ENCODE measurements at regions not wholly inside any gene's neighbourhood (a gene's known extent, or its start where the extent isn't known, plus 50 kb on each side); places are given as distances from the start of the nearest gene placed in this dataset.

DNA sequence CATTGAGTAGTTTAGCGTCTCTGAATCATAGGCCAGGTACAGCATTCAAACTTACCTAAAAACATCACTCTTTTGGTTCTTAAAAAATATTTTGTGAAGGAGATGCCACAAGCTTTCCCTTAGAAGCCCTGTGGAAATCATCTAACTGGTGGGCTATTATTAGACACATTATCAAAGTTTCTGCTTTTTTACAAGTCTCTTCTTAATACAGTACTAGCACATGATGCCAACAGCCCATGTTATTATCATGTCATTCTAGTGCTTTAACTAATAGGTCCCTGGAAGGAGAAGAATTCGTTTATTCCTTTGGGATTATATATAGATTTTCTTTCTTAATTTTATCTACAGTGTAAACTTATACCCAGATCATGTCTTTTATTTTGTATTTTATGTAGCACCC is 146.0 kb upstream of the PTPRK start:
- DNase-seq (ENCODE audit: low spot score), result no peak

GRCh38 chr6:128663238-128663637 is 142.8 kb upstream of the PTPRK start:
- DNase-seq (ENCODE audit: low spot score), result no peak

DNA sequence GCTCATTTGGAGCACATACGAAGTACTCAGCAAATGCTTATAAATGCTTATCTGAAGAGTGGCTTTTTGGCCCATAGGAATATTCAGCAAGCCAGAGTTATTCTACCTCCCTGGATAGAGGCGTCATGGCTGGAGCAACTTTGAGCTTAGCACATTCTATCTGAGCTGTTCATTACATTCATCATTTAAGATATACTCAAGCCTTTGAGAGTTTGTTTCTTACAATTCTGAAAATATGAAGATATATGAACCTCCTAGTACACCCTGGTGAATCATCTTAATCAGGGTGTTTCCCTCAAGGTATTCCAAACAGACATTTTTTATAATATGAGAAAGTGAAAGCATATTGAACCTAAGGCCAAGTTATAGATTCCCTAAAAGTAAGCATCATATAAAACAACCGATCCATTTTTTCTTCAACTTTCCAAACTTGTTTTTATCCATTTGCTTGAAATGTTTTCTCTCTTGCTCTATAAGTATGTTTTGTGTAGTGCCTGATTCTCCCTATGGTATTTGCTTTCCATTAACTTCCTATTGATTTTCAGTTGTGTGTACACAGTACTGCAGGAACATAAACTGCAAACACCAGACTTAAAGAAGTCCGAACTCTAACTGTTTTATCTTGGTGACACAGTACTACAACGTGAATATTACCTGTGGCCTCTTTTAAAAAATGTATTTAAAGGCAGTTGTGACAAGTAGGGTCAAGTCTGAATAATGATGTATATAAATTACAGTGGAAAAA is 139.7 kb upstream of the PTPRK start:
- no peak for DNase-seq (ENCODE audit: low spot score)

DNA sequence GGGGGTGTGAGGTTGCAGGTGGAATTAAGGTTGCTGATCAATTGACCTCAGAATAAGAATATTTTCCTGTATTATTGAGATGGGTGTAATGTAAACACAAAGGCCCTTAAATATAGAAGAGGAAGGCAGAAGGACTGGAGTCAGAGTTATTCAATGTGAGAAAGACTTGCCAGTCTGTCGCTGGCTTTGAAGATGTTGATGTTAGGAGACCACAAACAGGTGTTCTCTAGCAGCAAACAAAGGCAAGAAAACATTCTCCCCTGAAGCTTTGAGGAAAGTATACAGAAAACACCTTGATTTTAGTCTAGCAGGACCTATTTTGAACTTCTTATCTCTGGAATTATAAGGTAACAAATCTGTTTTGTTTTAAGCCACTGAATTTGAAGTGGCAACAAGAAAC is 138.9 kb upstream of the PTPRK start:
- DNase-seq (ENCODE audit: low spot score), result no peak

DNA sequence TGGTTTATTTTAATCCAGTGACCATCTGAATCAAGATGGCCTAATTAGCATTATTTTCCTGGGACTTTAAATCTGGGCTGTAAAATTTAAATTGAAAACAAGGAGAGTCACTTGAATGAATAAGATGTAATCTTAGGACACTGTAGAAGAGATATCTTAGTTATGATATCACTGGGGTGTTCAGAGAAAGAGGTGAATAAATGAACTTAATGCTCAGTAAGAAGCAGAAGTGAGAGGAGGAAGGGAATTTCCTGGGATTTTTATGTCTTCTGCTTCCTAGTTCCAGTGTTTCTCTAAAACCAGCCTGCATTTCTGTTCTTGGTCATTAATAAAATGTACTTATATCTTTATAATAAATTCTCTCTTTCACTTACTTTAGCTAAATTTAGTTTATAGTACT is 136.8 kb upstream of the PTPRK start:
- DNase-seq (ENCODE audit: low spot score), result no peak

GRCh38 chr6:128655978-128656498 is 135.6 kb upstream of the PTPRK start:
- no peak for DNase-seq (ENCODE audit: low spot score)

DNA sequence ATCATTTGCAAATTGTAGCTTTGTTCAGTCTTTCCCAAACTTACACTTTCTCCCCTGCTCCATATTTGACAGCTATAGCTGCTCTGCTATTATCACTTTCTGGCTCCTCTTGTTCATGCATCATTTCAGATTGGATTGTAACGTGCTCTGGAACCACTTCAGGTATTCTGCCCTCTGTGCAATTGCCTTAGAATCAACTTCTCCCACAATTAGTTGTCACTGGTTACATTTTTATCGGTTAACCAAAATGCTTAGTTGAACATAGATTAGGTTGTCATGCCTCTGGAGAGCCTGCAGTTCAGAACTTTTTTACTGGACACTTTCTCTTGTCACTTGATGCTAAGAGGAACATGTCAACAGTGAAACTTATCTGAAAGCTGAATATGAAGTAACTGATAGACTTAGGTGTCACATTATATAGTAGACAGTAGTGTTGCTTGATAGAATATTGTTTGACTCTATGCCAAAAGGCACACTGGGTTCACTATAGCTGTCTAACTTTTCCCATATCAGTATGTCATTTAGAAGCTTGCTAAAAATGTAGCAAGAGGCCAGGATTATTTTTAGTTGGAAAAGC is 127.7 kb upstream of the PTPRK start:
- no peak for DNase-seq (ENCODE audit: low spot score)

- no peak for DNase-seq (ENCODE audit: low spot score)
These were observed 121.7 kb upstream of the PTPRK start for GRCh38 chr6:128642132-128642531.

GRCh38 chr6:128641703-128642102 is 121.3 kb upstream of the PTPRK start:
- no peak for DNase-seq (ENCODE audit: low spot score)

- no peak for DNase-seq (ENCODE audit: low spot score)
These were observed 118.4 kb upstream of the PTPRK start for GRCh38 chr6:128638817-128639216.

DNA sequence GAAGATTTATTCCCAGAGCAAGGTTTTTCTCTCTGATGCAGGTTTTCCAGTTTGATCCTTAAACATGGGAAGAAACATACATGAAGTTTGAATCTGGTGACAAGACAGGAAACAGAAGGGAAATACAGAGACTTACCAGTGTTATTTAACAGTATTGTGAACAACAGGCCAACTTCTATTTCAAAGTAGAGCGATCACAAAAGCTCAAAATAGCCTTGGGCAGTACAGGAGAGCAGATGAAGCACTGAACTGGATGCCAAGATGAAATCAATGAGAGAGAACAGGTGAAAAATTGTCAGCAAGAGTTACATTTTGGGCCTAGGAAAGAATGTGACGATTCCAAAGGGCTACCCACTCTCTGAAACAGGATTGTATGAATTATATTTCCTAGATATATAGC is 114.8 kb upstream of the PTPRK start:
- no peak for DNase-seq (ENCODE audit: low spot score)

DNA sequence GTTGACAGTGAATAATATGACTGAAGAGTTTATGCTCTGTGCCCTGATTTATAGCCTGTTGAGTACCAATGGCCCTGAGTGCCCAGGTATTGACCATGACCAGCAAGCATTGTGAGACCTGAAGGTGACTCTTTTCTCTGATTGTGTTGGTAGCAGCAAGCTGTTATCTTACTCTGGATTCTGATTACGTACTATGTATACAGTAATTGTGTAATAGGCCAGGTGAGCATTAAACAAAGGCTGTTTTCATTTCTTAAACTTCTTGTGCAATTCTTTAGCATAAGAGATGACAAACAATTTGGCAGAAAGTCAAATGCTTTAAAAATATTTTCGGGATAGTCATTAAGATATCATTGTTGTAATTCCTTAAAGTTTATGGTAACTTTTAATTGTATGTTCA is 111.7 kb upstream of the PTPRK start:
- DNase-seq (ENCODE audit: low spot score), result no peak

GRCh38 chr6:128631031-128631430 is 110.6 kb upstream of the PTPRK start:
- no peak for DNase-seq (ENCODE audit: low spot score)

DNA sequence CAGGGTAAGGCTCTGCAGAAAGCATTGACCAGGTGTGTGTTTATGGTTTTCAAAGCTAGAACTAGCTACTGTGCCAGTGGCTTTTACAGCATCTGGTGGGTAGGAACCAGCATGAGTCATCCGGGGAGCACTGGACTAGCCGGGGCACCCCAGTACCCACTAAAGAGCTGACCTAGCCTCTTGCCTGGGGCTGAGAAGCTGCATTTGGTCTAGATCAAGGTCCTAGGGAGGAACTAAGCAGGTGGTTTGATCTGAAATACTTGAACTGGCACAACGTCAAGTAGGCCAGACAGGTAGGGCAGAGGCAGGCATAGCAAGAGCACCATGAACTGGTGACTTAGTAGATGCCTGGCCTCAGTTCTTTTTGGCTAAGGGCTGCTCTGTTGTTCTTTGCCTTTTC is 109.8 kb upstream of the PTPRK start:
- DNase-seq (ENCODE audit: low spot score), result no peak

DNA sequence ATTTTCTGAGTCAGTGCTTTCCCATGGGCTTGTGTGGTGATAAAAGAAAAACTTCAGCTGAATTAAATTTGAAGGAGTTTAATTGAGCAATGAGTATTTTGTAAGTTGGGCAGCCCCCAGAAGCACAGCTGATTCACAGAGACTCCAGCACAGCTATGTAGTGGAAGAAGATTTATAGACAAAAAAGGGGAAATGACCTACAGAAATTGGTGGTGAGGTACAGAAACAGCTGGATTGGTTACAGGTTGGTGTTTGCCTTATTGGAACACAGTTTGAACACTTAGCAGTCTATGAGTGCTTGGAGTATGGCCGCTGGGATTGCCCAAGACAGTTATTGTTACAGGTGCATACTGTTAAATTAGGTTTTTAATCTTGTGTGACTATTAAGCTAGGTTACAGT is 96.9 kb upstream of the PTPRK start:
- no peak for DNase-seq (ENCODE audit: low spot score)

DNA sequence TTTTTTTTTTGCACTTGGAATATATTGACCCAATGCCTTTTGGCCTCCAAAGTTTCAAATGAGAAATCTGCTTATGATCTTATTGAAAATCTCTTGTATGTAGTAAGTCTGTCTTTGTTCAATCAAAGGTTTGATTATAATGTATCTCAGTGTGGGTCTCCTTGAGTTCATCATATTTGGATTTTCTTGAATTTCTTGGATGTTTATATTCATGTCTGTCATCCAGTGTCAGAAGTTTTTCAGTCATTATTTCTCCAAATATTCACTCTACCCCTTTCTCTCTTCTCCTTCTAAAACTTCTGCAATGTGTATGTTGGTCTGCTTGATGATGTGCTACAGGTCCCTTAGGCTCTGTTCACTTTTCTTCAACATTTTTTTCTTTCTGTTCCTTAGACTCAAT is 95.9 kb upstream of the PTPRK start:
- no peak for DNase-seq (ENCODE audit: low spot score)

DNA sequence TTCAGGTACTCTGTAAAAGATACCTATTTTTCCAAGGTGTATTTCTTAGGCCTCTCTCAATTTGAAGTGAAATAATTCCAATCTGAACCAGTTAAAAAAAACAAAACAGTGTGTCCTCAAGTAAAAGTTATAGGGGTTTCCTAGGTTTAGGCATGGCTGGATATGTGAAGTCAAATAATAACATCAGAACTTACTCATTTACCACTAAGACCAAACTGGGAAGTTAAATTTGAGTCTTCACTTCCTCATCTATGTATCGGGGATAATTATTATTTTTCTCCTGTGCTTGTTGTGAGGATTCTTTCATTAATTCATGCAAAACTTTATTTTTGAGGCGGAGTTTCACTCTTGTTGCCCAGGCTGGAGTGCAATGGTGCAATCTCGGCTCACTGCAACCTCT is 86.2 kb upstream of the PTPRK start:
- no peak for DNase-seq (ENCODE audit: low spot score)

GRCh38 chr6:128605961-128606360 is 85.6 kb upstream of the PTPRK start:
- DNase-seq (ENCODE audit: low spot score), result no peak

DNA sequence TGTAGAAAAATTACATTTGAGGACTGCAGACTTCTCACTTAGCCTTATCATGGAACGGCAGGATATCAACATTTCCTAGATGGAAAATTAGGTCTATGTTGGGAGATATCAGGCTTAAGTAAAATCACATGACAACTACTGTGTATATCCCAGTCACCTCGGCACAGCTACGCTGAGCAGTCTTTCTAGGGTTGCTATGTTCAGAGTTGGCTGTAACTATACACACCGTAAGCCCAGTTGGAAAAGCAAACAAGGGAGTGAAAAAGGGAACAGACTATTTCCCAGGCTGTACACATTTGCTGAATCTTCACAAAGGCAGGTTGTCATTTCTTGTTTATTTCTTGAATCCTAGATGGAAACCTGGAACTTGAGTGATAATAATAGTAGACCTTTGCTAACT is 80.7 kb upstream of the PTPRK start:
- no peak for DNase-seq (ENCODE audit: low spot score)

DNA sequence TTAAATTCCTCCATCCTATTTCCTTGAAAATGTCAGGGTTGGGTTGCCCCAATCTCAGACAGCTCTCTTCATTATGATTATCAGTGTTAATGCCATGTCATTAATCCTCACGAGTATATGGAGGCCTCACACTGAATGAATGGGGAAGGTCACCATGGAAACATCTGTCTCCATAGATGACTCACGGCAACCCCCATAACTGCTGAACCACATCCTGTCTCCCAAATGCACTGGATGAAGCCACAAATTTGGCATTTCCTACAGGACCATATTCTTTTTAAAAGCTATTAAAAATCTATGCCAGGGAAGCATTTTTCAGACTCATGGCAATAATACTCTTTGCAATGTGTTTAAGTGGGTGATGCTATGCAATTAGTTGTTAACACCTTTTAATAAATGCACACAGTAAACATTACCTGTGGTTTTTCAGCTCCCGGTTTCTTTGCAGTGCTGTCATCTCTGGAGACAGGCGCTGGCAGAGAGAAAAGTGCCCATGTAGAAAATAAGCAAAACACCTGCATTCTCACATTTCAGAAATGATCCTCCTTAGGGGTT is 80.1 kb upstream of the PTPRK start:
- no peak for DNase-seq (ENCODE audit: low spot score)

GRCh38 chr6:128599036-128599435 is 78.6 kb upstream of the PTPRK start:
- no peak for DNase-seq (ENCODE audit: low spot score)

DNA sequence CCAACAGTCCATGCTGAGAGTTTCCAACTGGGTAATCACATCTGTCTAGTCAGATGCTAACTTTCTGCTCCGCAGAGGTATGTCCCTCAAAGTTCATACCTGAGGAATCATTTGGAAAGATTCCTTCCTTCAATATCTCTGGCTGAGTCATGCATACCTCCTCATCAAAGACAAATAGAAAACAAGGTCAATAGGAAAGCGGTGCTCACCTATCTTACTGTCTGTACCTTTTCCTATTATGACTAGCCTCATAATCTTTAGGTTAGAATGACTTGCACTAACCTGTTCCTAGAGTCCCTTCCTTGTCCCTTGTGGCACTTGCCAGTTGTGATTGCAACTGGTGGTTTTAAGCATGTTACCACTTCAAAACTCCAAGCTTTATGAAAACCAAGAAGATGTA is 78.2 kb upstream of the PTPRK start:
- no peak for DNase-seq (ENCODE audit: low spot score)

GRCh38 chr6:128597956-128598355 is 77.6 kb upstream of the PTPRK start:
- no peak for DNase-seq (ENCODE audit: low spot score)

GRCh38 chr6:128597004-128597403 is 76.6 kb upstream of the PTPRK start:
- DNase-seq (ENCODE audit: low spot score), result no peak
